Glomerular visceral epithelial cell (primary cell): ENCODE measurements at regions not wholly inside any gene's neighbourhood (a gene's known extent, or its start where the extent isn't known, plus 50 kb on each side); places are given as distances from the start of the nearest gene placed in this dataset.
"Not testable (repeated sequence)": the region's sequence is repeated elsewhere in the genome, so short reads cannot be mapped to it uniquely, and the experiment has no call there.

Experiments
- DNase-seq: peaks from one replicate; pipeline ENCODE4 v3.0.0-alpha.2; 2016; ENCODE audit errors: extremely low spot score

DNA sequence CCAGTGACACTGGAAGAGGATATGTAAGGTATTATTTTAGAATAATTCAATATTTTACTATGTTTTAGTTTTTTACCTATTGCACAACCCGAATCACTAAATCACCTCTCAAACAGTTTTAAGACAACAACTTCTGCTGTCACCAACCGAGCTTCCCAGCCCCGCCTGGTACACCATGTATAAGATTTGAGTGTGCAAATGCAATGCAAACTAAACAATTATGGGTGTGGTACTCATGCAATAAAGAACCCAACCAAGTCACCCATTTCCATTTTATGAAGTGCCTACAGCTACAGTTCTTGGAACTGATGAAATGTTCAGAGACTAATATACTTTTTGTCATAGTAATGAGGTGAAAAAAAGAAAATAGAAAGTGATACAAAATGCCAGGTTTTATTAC lies 256.2 kb downstream of the TAFA4 start:
- no peak for DNase-seq

DNA sequence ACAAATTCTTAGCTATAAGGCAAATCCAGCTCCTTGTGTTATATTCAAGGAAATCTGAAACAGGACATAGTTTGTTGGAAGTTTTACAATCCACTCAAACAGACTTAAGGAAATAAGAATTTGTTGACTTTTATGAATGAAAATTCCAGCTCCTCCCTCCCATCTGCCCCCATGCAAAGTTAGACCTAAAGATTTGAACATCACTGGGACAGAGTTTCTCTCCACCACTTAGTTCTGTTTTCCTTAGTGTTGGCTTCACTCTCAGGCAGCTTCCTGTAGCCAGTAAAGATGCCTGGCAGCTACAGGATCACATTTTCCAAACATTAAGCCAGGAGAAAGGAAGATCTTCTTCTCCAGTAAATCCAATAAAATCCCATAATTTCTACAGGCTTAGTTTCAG lies 265.0 kb downstream of the TAFA4 start:
- no peak for DNase-seq

DNA sequence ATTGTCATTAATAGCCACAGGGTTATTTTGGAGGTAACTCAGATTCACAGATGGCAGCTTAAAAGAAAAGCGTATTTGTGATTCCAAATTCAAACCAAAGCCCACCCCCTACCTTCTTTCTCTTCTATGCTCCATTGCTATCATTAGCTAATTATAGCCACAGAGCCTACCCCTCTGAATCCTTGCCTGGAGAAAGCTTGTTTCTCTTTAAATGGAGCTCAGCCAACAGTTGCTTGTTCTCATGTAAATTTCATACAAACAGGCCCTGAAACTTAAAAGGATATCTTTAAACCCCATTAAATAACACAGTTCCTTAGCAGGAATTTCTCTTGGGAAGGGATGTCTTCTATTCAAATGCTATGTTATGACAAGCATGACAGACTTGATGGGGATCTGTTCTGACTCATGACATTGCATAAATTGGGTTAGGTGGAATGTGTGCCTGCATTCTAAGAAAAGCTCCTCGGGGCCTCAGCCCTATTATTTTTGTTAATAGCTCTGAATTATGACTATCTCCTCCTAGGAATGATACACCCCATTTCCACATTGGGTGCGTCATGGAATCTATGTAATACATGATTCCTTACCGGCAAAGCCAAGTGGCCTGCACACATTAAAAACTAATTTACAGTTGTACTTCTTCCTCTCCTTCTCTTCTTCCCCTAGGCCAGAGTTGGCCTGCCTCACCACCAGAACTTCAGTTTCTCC lies 265.8 kb downstream of the TAFA4 start:
- DNase-seq = no peak

DNA sequence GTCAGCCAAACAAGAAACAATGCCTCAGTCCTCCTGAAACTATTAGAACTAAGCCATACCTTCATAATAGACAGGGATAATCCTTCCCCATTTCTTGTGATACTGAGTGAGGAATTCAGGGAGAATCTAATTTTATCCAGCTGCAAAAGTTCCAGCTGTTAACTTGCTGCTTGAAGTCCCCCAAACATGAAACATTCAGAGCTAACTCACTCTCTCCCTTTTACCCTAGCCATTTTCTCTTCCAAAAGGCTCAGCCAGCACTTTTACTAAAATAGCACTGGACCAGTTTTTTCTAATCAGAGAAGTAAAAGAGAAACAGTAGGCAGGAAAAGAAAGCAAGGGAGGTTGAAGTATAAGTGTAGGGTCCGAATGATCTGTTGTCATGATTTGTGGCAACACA lies 268.1 kb downstream of the TAFA4 start:
- no peak for DNase-seq

DNA sequence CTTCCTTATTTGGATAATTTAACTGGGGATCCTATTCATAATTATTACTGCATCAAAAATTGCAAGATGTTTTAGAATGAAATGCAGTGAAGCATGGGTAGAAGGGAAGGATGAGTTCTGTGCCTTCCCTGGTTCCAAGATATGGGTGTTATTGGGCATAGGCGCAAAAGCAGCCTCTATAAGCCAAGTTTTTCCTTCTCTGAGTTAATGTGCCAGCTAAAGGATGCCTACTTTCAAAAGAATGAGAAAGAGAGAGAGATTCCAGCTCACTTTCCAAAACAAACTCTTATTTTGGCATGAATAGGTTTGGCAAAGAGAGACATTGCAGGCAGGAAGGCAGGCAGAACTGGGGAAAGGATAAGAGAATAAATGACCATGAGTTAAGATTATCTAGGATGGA lies 270.2 kb downstream of the TAFA4 start:
- no peak for DNase-seq

DNA sequence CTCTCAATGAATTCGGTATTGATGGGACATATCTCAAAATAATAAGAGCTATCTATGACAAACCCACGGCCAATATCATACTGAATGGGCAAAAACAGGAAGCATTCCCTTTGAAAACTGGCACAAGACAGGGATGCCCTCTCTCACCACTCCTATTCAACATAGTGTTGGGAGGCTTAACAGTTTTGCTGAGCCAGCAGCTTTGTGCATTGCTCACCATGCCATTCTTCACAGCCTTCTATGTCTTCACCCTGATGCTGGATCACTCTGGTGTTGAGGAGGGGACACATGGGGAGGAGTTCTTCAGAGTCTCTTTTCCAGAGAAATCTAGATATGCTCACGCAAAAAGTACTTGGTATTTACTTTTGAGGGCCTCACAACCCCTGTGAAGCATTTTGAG lies 281.7 kb downstream of the TAFA4 start:
- not testable (repeated sequence) for DNase-seq

DNA sequence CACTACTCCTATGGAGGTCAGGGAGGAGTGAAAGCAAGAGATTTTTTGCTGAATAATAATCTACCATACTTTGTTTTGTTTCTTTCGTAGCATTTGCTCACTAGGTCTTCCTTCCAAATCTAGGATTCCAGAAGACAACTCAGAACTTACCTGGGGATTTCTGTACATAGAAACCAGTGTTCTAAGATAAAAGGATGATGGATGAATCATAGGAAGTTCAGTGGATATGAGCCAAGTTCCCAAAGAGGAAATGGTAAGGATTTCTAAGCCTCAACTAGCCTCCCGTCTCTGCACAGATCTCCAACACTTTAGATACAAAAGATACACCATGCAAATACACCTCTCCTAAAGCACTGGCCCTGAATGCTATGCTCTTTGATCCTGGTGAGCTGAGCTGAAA lies 283.9 kb downstream of the TAFA4 start:
- DNase-seq = no peak

DNA sequence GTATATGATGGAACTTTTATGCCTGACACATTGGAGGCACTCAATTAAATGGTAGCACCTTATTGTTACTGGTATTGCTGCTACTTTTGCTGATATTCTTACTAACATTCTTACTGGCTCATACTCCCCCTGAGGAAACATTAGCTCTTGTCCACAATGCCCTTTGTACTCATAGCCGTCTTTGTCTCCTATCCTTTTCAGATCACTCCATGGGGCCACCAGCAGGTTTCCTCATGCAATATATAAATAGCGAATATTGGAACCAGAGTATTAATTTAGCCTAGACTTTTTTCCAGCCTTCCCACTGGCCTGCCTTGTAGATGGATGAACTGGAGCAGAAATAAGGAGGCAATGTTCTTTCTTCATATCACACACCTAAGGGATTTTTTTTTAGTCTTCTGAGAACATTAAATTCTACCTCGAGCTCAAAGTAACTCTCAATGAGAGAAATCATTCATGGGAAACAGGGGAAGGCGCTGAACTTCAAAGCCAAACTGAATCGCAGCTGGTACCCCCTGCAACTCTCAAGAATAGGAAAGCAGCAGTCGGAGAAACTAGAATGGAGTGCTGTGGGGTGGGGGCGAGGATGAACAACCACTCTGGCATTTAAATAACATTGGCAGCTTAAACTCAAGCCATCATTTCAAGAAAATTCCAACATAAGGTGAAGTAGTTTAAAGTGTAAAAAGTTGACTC lies 300.3 kb downstream of the TAFA4 start:
- no peak for DNase-seq

DNA sequence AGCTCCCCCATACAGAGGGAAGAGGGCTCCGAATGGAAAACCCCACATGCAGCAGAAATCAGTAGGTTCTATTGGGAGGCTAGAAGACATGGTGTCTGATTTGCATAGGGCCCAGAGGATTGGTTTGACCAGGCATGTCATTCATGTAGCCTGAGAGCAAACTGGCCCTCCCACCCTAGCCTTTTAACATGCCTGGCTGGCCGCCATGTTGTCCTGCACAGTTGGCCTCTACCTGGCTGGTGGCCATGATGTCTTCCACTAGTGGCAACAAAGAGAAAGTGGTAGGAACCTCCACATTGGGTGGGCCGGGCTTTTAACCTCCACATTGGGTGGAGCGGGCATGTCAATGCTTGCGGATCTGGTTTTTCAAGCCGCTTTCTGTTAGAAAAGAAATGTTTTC lies 312.1 kb downstream of the TAFA4 start:
- no peak for DNase-seq

DNA sequence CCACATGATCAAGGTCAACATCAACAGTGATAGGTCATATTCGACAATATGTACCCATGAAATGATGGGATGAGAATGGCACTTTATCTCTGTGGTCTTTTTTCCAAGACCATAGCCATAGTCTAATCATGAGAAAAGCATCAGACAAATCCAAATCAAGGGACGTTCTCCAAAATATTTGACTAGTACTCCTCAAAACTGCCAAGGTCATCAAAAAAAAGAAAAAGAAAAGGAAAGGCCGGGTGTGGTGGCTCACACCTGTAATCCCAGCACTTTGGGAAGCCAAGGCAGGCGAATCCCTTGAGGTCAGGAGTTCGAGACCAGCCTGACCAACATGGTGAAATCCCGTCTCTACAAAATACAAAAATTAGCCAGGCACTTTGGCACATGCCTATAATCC lies 318.3 kb downstream of the TAFA4 start:
- DNase-seq = no peak

DNA sequence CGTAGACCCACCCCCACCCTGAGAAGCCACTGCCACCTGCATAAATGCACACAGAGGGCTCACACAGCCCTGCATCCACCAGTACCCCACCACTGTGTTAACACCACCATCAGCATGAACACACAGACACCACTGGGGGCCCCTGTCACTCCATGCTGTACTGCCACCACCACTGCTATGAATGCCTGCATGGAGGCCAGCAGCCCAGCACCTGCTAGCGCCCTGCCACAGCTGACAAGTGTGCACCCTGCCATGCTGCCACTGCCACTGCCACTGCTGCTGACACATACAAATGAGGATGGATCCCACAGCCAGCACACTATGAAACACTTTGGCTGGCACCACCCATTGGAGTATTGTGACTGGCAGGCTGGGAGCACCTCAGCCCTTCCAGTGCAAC lies 361.0 kb downstream of the TAFA4 start:
- no peak for DNase-seq

DNA sequence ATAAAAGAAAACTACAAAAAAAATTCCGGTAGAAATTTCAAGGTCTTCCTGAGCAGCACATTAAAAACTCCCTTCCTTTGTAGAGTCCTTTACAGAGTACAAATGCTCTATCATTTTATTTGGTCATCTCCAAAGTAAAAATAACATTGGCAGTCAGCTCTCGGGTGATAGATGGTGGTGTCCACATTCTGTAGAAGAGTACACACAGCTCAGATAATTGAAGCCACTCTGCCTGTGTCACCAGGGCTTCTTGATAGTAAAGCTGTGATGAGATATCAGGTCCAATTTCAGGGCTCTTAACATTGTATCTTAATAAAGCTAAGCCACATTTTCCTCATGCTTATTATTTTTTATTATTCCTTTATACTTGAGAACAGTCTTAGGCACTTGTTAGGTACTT lies 371.6 kb downstream of the TAFA4 start:
- DNase-seq = no peak

DNA sequence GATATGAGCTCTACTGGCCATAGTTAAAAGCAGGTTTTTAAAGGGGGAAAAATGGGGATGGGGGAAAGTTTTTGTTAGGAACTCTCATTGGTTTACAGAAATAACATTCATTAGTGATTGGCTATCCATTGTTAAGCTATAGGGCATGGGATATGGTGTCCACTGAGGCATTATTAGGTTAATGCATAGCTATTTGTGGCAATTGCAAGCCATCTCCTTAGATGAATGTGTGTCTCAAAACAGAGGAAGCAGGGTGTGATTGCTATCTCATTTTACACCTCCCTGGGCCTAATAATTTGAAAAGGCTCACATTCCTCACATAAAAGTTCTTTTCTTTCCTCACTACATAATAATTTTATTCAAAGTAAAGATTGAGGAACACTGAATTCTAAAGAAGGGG lies 396.6 kb downstream of the TAFA4 start:
- no peak for DNase-seq

DNA sequence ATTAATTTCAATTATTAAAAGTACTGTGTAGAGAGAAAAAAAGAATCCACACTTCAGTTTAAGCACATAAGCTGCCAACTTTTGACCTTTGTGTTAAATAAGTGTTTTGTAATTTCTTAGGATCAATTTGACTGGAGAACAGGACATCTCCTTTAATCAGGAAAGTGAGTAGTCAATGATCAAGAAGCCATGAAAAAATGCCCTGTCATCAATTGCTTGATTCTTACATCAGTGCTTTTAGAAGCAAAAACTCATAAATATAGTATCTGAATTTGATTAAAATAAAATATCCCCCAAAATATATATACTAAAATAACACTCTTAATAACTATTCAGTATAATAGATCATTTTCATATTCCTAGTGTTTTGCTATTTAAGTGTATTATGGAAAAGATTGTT lies 409.0 kb downstream of the TAFA4 start:
- no peak for DNase-seq

DNA sequence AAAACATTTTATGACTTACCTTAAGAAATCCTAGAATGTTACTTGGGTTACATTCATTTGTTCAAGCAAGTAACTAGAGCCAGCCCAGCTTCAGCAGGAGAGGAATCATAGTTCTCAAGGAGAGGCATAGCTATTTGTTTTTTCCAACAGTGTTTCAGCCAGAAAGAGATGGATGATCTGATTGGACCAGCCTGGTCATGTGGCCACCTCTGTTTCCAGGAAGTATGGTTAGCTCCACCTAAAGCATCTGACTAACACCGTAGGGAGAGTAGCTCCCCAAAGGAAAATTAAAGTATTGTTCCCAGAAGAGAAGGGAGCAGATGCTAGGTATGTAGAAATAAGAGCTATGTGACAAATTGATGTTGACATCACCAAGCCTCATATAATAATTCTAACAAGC lies 417.1 kb downstream of the TAFA4 start:
- no peak for DNase-seq

DNA sequence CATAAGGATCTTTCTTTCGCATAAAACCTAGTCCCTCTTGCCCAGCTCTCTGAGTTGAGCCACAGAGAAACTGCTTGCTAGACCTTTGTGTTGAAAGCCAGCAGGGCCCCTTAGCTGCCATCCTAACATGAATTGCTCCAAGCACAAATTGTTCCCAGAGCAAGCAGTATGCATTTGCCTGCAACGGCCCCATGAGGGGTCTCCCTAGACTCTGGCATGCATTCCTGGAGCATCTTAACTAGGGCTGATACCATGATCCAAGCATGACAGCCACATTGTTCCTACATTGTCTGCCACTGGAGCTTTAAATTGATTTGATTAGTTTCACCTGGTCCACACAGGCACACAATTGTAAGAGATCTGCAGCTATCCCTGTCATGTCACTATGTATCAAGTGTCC lies 428.1 kb downstream of the TAFA4 start:
- DNase-seq = no peak

DNA sequence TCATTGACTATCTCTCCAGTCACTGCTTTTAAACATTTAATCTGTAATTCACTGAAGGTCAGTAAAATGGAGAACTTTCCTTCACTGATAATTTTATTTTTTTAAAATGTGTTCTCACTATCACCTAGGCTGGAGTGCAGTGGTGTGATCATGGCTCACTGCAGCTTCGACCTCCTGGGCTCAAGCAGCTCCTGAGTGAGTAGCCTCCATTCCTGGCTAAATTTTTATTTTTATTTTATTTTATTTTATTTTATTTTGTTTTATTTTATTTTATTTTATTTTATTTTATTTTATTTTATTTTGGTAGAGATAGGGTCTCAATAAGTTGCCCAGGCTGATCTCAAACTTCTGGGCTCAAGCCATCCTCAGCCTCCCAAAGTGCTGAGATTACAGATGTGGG lies 446.5 kb downstream of the TAFA4 start:
- DNase-seq = not testable (repeated sequence)

DNA sequence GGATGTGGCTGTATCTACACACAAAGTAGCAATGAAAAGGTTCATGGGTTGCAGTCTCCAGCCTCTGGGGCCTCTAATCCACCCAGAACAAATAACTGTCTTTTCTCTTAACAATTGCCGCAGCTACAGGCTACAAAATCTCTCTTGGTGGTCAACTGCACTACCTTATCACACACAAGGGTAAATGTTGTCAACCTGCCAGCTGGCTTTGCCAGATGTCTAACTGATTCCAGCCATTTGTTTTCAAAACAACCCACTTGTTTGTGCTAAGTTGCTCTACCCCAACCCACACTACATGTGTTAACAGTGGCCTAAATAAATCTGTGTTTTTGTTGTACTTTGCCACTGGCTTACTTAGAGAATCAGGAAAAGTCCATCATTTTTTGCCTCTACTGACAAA lies 447.3 kb downstream of the TAFA4 start:
- no peak for DNase-seq

DNA sequence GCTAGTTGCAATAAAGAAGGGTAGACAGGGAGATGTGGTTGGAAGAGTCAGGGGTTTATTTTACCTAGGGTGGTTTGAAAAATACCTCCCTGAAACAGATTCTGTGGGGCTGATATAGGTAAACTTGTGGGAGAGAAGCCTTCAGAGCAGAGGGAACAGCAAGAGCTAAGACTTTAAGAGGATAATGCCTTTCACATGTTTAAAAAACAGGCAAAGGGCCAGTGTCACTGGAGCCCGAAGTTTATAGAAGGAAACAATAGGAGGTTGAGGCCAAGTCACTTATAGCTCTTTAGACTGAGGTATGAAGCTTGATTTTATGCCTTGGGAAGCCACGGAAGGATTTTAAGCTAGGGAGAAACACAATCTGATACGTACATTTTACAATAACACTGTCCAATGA lies 448.7 kb downstream of the TAFA4 start:
- DNase-seq = no peak

DNA sequence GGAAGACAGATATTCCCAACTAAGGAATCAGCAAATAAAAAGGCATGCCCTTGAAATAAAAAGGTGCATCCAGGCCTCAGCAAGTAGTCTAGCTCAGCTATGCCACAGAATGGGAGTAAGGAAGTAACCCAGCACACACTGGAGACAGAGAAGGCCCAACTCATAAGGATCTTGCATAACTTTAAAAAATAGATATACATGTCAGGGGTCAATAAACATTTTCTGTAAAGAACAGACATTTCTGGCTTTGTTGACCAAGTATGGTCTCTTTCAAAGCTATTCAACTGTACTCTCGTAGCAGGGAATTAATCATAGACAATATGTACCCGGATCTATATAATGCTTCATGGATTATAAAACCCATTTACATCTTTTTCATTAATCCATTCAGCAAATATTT lies 449.3 kb downstream of the TAFA4 start:
- DNase-seq = no peak

DNA sequence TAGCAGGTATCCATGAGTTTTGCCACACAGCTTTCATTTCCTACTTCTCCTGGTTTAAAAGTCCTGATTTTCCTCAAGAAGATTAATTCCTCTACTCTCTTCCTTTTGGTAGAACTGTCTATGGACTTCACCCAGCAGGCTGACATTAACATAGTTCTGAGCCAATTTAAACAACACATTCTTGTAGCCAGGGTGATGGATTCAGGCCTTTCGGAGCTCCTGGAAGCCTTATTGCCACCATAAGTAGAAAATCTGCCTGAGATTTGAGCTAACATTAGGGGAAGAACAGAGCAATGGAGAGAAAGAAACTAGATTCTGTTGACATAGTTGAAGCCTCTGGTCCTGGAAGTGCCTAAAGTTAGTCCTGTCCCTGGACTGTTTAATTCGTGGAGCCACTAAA lies 449.8 kb downstream of the TAFA4 start:
- no peak for DNase-seq

DNA sequence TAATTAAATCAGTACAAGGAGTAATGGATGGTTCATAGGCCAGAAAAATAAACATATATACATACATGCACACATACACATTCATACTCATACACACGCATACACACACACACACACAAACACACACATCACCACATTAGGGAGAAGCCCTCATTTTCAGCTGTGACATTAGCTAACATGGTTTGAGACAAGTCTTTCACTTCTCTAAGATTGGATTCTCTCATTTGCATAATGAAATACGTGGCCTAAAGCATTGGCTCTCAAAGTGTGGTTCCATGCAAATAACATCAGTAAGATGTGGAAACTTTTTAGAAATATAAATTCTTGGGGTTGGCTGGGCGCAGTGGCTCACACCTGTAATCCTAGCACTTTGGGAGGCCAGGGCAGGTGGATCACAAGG lies 452.6 kb downstream of the TAFA4 start:
- DNase-seq = no peak

DNA sequence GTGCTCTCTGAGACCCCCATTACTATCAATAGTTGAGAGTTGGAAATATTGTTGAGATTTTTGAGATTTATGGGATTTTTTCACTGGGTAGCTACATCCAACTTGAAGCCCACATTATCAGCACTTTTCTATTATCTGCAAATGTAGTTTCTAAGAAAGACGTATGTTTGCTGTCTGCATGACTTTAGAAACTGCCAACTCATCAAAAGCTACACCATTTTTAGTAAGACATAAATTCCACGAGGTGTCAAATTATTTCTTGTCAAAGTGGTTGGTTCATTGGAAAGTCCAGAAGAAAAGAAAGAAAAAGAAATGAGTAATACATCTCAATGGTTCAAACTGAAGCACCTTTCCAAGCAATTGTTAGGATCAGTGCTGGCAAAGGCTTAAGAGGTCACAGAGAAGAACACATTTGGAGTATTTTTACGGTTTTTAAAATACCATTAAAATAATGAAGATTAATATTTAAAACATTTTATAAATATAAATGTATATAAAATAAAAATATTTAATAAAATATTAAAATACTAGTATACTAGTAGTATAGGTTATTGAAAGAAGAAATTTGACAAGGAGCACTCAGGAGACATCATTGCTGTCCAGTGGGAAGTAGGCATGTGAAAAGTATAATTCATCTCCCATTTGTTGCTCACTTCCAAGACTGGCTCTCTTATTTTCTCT lies 463.5 kb downstream of the TAFA4 start:
- no peak for DNase-seq
